GM23338 (cell line): ENCODE measurements at regions not wholly inside any gene's neighbourhood (a gene's known extent, or its start where the extent isn't known, plus 50 kb on each side); places are given as distances from the start of the nearest gene placed in this dataset. TPM values are rescaled to one million over a fixed set of nuclear protein-coding genes. Genes with fewer than 3 reads are reported as not detected.

Experiments
- CREB1 ChIP-seq: fragments of 250-450 bp; sonication (Bioruptor Pico); IDR thresholded peaks from 2 replicates; pipeline ENCODE4 v1.5.0; 2020; ENCODE audit warnings: low read depth, mild to moderate bottlenecking, moderate library complexity
- ZNF331 ChIP-seq: fragments of 250-450 bp; sonication (Bioruptor Pico); IDR thresholded peaks from 2 replicates; pipeline ENCODE4 v1.5.0; 2020; ENCODE audit warnings: low read depth, mild to moderate bottlenecking, moderate library complexity
- ZNF462 ChIP-seq: fragments of 250-450 bp; sonication (Bioruptor Pico); IDR thresholded peaks from 2 replicates; pipeline ENCODE4 v1.5.0; 2020; ENCODE audit warnings: mild to moderate bottlenecking, moderate library complexity
- small RNA-seq: library from RNA; depleted of rRNA; stranded (forward); fragments of <200 nt; gene quantifications from one replicate; pipeline ENCODE3, GENCODE V24; 2014; ENCODE audit warnings: low replicate concordance
- TF ChIP-seq, protein P1 (sequence below): IDR thresholded peaks from one replicate; pipeline ENCODE4 v1.6.1; 2018; ENCODE audit warnings: antibody characterized with exemption; ENCODE audit not compliant: unreplicated experiment

GRCh38 chr2:121165038-121165542 is 119.9 kb downstream of the TFCP2L1 start (continued):
- TF ChIP-seq ZNF462 (CRISPR knock-in tag) (no peak), ZNF331 (CRISPR knock-in tag) (no peak), CREB1 (CRISPR knock-in tag) (no peak)
- TF ChIP-seq, protein P1, sequence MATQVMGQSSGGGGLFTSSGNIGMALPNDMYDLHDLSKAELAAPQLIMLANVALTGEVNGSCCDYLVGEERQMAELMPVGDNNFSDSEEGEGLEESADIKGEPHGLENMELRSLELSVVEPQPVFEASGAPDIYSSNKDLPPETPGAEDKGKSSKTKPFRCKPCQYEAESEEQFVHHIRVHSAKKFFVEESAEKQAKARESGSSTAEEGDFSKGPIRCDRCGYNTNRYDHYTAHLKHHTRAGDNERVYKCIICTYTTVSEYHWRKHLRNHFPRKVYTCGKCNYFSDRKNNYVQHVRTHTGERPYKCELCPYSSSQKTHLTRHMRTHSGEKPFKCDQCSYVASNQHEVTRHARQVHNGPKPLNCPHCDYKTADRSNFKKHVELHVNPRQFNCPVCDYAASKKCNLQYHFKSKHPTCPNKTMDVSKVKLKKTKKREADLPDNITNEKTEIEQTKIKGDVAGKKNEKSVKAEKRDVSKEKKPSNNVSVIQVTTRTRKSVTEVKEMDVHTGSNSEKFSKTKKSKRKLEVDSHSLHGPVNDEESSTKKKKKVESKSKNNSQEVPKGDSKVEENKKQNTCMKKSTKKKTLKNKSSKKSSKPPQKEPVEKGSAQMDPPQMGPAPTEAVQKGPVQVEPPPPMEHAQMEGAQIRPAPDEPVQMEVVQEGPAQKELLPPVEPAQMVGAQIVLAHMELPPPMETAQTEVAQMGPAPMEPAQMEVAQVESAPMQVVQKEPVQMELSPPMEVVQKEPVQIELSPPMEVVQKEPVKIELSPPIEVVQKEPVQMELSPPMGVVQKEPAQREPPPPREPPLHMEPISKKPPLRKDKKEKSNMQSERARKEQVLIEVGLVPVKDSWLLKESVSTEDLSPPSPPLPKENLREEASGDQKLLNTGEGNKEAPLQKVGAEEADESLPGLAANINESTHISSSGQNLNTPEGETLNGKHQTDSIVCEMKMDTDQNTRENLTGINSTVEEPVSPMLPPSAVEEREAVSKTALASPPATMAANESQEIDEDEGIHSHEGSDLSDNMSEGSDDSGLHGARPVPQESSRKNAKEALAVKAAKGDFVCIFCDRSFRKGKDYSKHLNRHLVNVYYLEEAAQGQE, result no peak

Small RNAs in the stretch of these regions (small RNA-seq; reads per million reads assigned to genes)
- gene RF00019, result not detected
